ENCODE measurements at regions not wholly inside any gene's neighbourhood (a gene's known extent, or its start where the extent isn't known, plus 50 kb on each side); places are given as distances from the start of the nearest gene placed in this dataset.

GRCh38 chr10:44647877-44648542, 263.1 kb upstream of the CXCL12 start:
- no peaks in the 10 kb centered on the region for H3K27me3 ChIP-seq (ENCODE audit: control insufficient read depth in 2 of 2, insufficient read depth in 1 of 2, low read length in 1 of 2)
- H3K4me1 ChIP-seq (ENCODE audit: control insufficient read depth in 2 of 2, insufficient read depth in 2 of 2, low read length in 2 of 2) = peaks cover 0 to 3% of the 10 kb centered on the region in 2 donors
- DNase-seq (ENCODE audit: low read depth in 6 of 9, low spot score in 9 of 9) = no peak
- no peak overlapping the region for H3K4me3 ChIP-seq (ENCODE audit: low read length in 2 of 2)
- H3K27ac ChIP-seq (ENCODE audit: low read depth in 1 of 2, low read length in 1 of 2) = no peak overlapping the region
- no peaks in the 10 kb centered on the region for H3K36me3 ChIP-seq (ENCODE audit: control insufficient read depth in 2 of 2, insufficient read depth in 2 of 2, low read length in 1 of 2)
- WGBS = 81% methylated on average over 10 of the region's 10 CpGs
- H3K9me3 ChIP-seq (ENCODE audit: control insufficient read depth in 2 of 2, insufficient read depth in 1 of 2, low read length in 1 of 2) = no peaks in the 10 kb centered on the region

- Histone ChIP-seq H3K36me3 (ENCODE audit: control insufficient read depth in 2 of 2, insufficient read depth in 2 of 2, low read length in 1 of 2) (no peaks in the 10 kb centered on the region), H3K27ac (ENCODE audit: low read depth in 1 of 2, low read length in 1 of 2) (no peak overlapping the region), H3K27me3 (ENCODE audit: control insufficient read depth in 2 of 2, insufficient read depth in 1 of 2, low read length in 1 of 2) (no peaks in the 10 kb centered on the region), H3K4me3 (ENCODE audit: low read length in 2 of 2) (no peak overlapping the region), H3K9me3 (ENCODE audit: control insufficient read depth in 2 of 2, insufficient read depth in 1 of 2, low read length in 1 of 2) (no peaks in the 10 kb centered on the region), H3K4me1 (ENCODE audit: control insufficient read depth in 2 of 2, insufficient read depth in 2 of 2, low read length in 2 of 2) (peaks cover 0 to 3% of the 10 kb centered on the region in 2 donors)
- no peak for DNase-seq (ENCODE audit: low read depth in 6 of 9, low spot score in 9 of 9)
- 74% methylated on average over 7 of the region's 7 CpGs for WGBS
Observed at GRCh38 chr10:44650691-44651661, 260.2 kb upstream of the TMEM72 start.

- H3K9me3 ChIP-seq (ENCODE audit: control insufficient read depth in 2 of 2, insufficient read depth in 1 of 2, low read length in 1 of 2) = no peaks in the 10 kb centered on the region
- no peak overlapping the region for H3K4me3 ChIP-seq (ENCODE audit: low read length in 2 of 2)
- no peaks in the 10 kb centered on the region for H3K27me3 ChIP-seq (ENCODE audit: control insufficient read depth in 2 of 2, insufficient read depth in 1 of 2, low read length in 1 of 2)
- no peak overlapping the region for H3K27ac ChIP-seq (ENCODE audit: low read depth in 1 of 2, low read length in 1 of 2)
- DNase-seq (ENCODE audit: low read depth in 6 of 9, low spot score in 9 of 9) = no peak
- no peaks in the 10 kb centered on the region for H3K36me3 ChIP-seq (ENCODE audit: control insufficient read depth in 2 of 2, insufficient read depth in 2 of 2, low read length in 1 of 2)
- 96% methylated on average over 4 of the region's 4 CpGs for WGBS
- peaks cover 0 to 3% of the 10 kb centered on the region in 2 donors for H3K4me1 ChIP-seq (ENCODE audit: control insufficient read depth in 2 of 2, insufficient read depth in 2 of 2, low read length in 2 of 2)
Observed at GRCh38 chr10:44651834-44652233, 259.3 kb upstream of the TMEM72 start.

GRCh38 chr10:44659320-44659719, 251.8 kb upstream of the TMEM72 start:
- no peaks in the 10 kb centered on the region for H3K4me1 ChIP-seq (ENCODE audit: control insufficient read depth in 2 of 2, insufficient read depth in 2 of 2, low read length in 2 of 2)
- H3K4me3 ChIP-seq (ENCODE audit: low read length in 2 of 2) = no peak overlapping the region
- H3K9me3 ChIP-seq (ENCODE audit: control insufficient read depth in 2 of 2, insufficient read depth in 1 of 2, low read length in 1 of 2) = no peaks in the 10 kb centered on the region
- 92% methylated on average over 3 of the region's 3 CpGs for WGBS
- no peak for DNase-seq (ENCODE audit: low read depth in 6 of 9, low spot score in 9 of 9)
- no peak overlapping the region for H3K27ac ChIP-seq (ENCODE audit: low read depth in 1 of 2, low read length in 1 of 2)
- H3K36me3 ChIP-seq (ENCODE audit: control insufficient read depth in 2 of 2, insufficient read depth in 2 of 2, low read length in 1 of 2) = no peaks in the 10 kb centered on the region
- no peaks in the 10 kb centered on the region for H3K27me3 ChIP-seq (ENCODE audit: control insufficient read depth in 2 of 2, insufficient read depth in 1 of 2, low read length in 1 of 2)

- Histone ChIP-seq H3K4me3 (ENCODE audit: low read length in 2 of 2) (no peak overlapping the region), H3K27ac (ENCODE audit: low read depth in 1 of 2, low read length in 1 of 2) (no peak overlapping the region), H3K27me3 (ENCODE audit: control insufficient read depth in 2 of 2, insufficient read depth in 1 of 2, low read length in 1 of 2) (no peaks in the 10 kb centered on the region), H3K4me1 (ENCODE audit: control insufficient read depth in 2 of 2, insufficient read depth in 2 of 2, low read length in 2 of 2) (no peaks in the 10 kb centered on the region), H3K9me3 (ENCODE audit: control insufficient read depth in 2 of 2, insufficient read depth in 1 of 2, low read length in 1 of 2) (no peaks in the 10 kb centered on the region), H3K36me3 (ENCODE audit: control insufficient read depth in 2 of 2, insufficient read depth in 2 of 2, low read length in 1 of 2) (no peaks in the 10 kb centered on the region)
- DNase-seq (ENCODE audit: low read depth in 6 of 9, low spot score in 9 of 9) = no peak
- 95% methylated on average over 2 of the region's 2 CpGs for WGBS
Observed at GRCh38 chr10:44660271-44660670, 250.9 kb upstream of the TMEM72 start.

GRCh38 chr10:44662051-44662450, 249.1 kb upstream of the TMEM72 start:
- H3K27ac ChIP-seq (ENCODE audit: low read depth in 1 of 2, low read length in 1 of 2) = no peak overlapping the region
- 97% methylated on average over 6 of the region's 6 CpGs for WGBS
- H3K27me3 ChIP-seq (ENCODE audit: control insufficient read depth in 2 of 2, insufficient read depth in 1 of 2, low read length in 1 of 2) = no peaks in the 10 kb centered on the region
- no peak for DNase-seq (ENCODE audit: low read depth in 6 of 9, low spot score in 9 of 9)
- no peak overlapping the region for H3K4me3 ChIP-seq (ENCODE audit: low read length in 2 of 2)
- no peaks in the 10 kb centered on the region for H3K36me3 ChIP-seq (ENCODE audit: control insufficient read depth in 2 of 2, insufficient read depth in 2 of 2, low read length in 1 of 2)
- peaks cover 0 to 5% of the 10 kb centered on the region in 2 donors for H3K9me3 ChIP-seq (ENCODE audit: control insufficient read depth in 2 of 2, insufficient read depth in 1 of 2, low read length in 1 of 2)
- H3K4me1 ChIP-seq (ENCODE audit: control insufficient read depth in 2 of 2, insufficient read depth in 2 of 2, low read length in 2 of 2) = no peaks in the 10 kb centered on the region

GRCh38 chr10:44668336-44668735, 242.8 kb upstream of the TMEM72 start:
- Histone ChIP-seq H3K27me3 (ENCODE audit: control insufficient read depth in 2 of 2, insufficient read depth in 1 of 2, low read length in 1 of 2) (no peaks in the 10 kb centered on the region), H3K4me1 (ENCODE audit: control insufficient read depth in 2 of 2, insufficient read depth in 2 of 2, low read length in 2 of 2) (no peaks in the 10 kb centered on the region), H3K27ac (ENCODE audit: low read depth in 1 of 2, low read length in 1 of 2) (no peak overlapping the region), H3K9me3 (ENCODE audit: control insufficient read depth in 2 of 2, insufficient read depth in 1 of 2, low read length in 1 of 2) (peaks cover 0 to 9% of the 10 kb centered on the region in 2 donors), H3K36me3 (ENCODE audit: control insufficient read depth in 2 of 2, insufficient read depth in 2 of 2, low read length in 1 of 2) (no peaks in the 10 kb centered on the region), H3K4me3 (ENCODE audit: low read length in 2 of 2) (no peak overlapping the region)
- DNase-seq (ENCODE audit: low read depth in 6 of 9, low spot score in 9 of 9) = no peak

GRCh38 chr10:44671319-44671718, 239.8 kb upstream of the TMEM72 start:
- no peaks in the 10 kb centered on the region for H3K36me3 ChIP-seq (ENCODE audit: control insufficient read depth in 2 of 2, insufficient read depth in 2 of 2, low read length in 1 of 2)
- no peak overlapping the region for H3K4me3 ChIP-seq (ENCODE audit: low read length in 2 of 2)
- H3K27ac ChIP-seq (ENCODE audit: low read depth in 1 of 2, low read length in 1 of 2) = no peak overlapping the region
- H3K9me3 ChIP-seq (ENCODE audit: control insufficient read depth in 2 of 2, insufficient read depth in 1 of 2, low read length in 1 of 2) = peaks cover 0 to 9% of the 10 kb centered on the region in 2 donors
- no peaks in the 10 kb centered on the region for H3K4me1 ChIP-seq (ENCODE audit: control insufficient read depth in 2 of 2, insufficient read depth in 2 of 2, low read length in 2 of 2)
- no peaks in the 10 kb centered on the region for H3K27me3 ChIP-seq (ENCODE audit: control insufficient read depth in 2 of 2, insufficient read depth in 1 of 2, low read length in 1 of 2)
- DNase-seq (ENCODE audit: low read depth in 6 of 9, low spot score in 9 of 9) = no peak

GRCh38 chr10:44673245-44673983, 237.7 kb upstream of the TMEM72 start:
- 98% methylated on average over 3 of the region's 3 CpGs for WGBS
- Histone ChIP-seq H3K27ac (ENCODE audit: low read depth in 1 of 2, low read length in 1 of 2) (no peak overlapping the region), H3K27me3 (ENCODE audit: control insufficient read depth in 2 of 2, insufficient read depth in 1 of 2, low read length in 1 of 2) (no peaks in the 10 kb centered on the region), H3K36me3 (ENCODE audit: control insufficient read depth in 2 of 2, insufficient read depth in 2 of 2, low read length in 1 of 2) (no peaks in the 10 kb centered on the region), H3K4me1 (ENCODE audit: control insufficient read depth in 2 of 2, insufficient read depth in 2 of 2, low read length in 2 of 2) (no peaks in the 10 kb centered on the region), H3K4me3 (ENCODE audit: low read length in 2 of 2) (no peak overlapping the region), H3K9me3 (ENCODE audit: control insufficient read depth in 2 of 2, insufficient read depth in 1 of 2, low read length in 1 of 2) (no peaks in the 10 kb centered on the region)
- no peak for DNase-seq (ENCODE audit: low read depth in 6 of 9, low spot score in 9 of 9)

All from thymus (tissue), 11 donors.